ENCODE measurements at regions not wholly inside any gene's neighbourhood (a gene's known extent, or its start where the extent isn't known, plus 50 kb on each side); places are given as distances from the start of the nearest gene placed in this dataset.

DNA sequence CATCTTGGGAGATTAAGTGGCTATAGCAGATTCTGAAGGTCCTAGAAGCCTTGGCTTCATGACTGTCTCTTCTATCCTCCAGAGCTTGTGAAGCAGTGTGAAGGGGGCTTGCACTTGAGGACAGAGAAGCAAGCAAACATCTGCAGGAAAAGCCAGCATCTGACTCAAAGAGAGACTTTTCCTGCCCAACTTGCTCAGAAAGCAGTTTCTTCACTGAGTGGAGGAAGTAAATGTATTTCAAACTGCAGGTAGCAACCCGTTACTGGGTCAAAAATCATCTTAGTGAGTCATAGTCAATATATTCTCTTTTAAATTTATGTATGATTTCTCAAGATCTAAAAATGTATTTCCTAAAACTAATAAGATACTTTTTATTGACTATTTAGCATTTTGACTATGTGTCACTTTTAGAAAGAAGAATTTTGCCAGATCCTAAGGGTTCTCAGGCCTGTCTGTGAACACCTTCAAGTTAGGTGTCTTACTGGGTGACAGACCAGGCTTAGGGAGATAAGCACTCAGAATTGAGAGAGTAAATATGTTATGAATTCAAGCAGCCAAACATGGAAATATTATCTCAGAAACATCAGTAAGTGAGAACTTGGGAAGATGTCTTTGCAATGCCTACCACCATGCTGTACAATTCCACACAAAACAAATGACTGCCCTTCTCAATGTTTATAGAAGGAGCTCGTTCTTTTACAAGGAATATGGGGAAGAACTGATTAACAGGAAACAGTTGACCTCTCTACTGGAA is 72.6 kb upstream of the DMAC1 start:
- Histone ChIP-seq H3K9me3 (ENCODE audit: insufficient read depth, low read length) (no peaks in the 10 kb centered on the region; the same call in 1 of the 2 replicates), H3K4me3 (ENCODE audit: insufficient read depth, low read length, poor library complexity, severe bottlenecking) (no peak overlapping the region), H3K9ac (ENCODE audit: low read length) (no peak overlapping the region), H3K36me3 (ENCODE audit: low read length) (no peaks in the 10 kb centered on the region), H3K4me2 (ENCODE audit: low read depth, low read length, poor library complexity, severe bottlenecking) (no peak overlapping the region), H3F3A (ENCODE audit: insufficient read depth) (no peaks in the 10 kb centered on the region), H3K27me3 (ENCODE audit: low read length) (no peaks in the 10 kb centered on the region), H3K79me2 (ENCODE audit: insufficient read depth, low read length) (no peaks in the 10 kb centered on the region), H4K20me1 (ENCODE audit: low read depth, low read length) (no peaks in the 10 kb centered on the region), H3K27ac (ENCODE audit: low read depth, low read length) (no peak overlapping the region), H3K9me2 (replicated peaks; ENCODE audit: insufficient read depth, low read length) (no peaks in the 10 kb centered on the region), H2AFZ (ENCODE audit: low read depth, low read length, severe bottlenecking) (no peak overlapping the region)
- no peak for TF ChIP-seq EZH2phosphoT487 (conservative IDR thresholded peaks at IDR 0.05; ENCODE audit: low read length)
- TF ChIP-seq, protein P1, sequence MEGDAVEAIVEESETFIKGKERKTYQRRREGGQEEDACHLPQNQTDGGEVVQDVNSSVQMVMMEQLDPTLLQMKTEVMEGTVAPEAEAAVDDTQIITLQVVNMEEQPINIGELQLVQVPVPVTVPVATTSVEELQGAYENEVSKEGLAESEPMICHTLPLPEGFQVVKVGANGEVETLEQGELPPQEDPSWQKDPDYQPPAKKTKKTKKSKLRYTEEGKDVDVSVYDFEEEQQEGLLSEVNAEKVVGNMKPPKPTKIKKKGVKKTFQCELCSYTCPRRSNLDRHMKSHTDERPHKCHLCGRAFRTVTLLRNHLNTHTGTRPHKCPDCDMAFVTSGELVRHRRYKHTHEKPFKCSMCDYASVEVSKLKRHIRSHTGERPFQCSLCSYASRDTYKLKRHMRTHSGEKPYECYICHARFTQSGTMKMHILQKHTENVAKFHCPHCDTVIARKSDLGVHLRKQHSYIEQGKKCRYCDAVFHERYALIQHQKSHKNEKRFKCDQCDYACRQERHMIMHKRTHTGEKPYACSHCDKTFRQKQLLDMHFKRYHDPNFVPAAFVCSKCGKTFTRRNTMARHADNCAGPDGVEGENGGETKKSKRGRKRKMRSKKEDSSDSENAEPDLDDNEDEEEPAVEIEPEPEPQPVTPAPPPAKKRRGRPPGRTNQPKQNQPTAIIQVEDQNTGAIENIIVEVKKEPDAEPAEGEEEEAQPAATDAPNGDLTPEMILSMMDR (IDR thresholded peaks at IDR 0.05; ENCODE audit: insufficient read depth, low read length, poor library complexity, severe bottlenecking) = no peak

DNA sequence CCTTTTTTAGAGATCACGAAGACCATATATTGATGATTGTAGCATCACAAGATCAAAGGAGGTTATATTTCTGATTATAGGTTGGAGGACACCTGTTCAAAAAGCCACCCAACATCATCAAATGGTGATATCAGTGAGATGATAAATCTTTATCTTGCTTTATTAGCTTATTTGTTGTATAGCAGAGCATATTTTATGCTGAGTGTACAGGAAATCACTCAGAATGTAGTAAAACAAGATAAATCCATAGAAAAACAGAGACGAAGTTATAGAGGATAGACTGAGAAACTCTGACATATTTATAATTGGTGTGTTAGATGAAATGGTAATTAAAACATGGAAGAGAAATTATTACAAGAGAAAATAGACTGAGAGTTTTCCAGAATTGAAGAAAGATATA is 69.8 kb upstream of the DMAC1 start:
- Histone ChIP-seq H3K27ac (ENCODE audit: low read depth, low read length) (no peak overlapping the region), H2AFZ (ENCODE audit: low read depth, low read length, severe bottlenecking) (no peak overlapping the region), H3K79me2 (ENCODE audit: insufficient read depth, low read length) (no peaks in the 10 kb centered on the region), H3F3A (ENCODE audit: insufficient read depth) (no peaks in the 10 kb centered on the region), H3K9ac (ENCODE audit: low read length) (no peak overlapping the region), H3K4me3 (ENCODE audit: insufficient read depth, low read length, poor library complexity, severe bottlenecking) (no peak overlapping the region), H3K27me3 (ENCODE audit: low read length) (no peaks in the 10 kb centered on the region), H3K9me3 (ENCODE audit: insufficient read depth, low read length) (no peaks in the 10 kb centered on the region), H3K4me2 (ENCODE audit: low read depth, low read length, poor library complexity, severe bottlenecking) (no peak overlapping the region), H3K9me2 (replicated peaks; ENCODE audit: insufficient read depth, low read length) (no peaks in the 10 kb centered on the region), H4K20me1 (ENCODE audit: low read depth, low read length) (no peaks in the 10 kb centered on the region), H3K36me3 (ENCODE audit: low read length) (no peaks in the 10 kb centered on the region)
- TF ChIP-seq EZH2phosphoT487 (conservative IDR thresholded peaks at IDR 0.05; ENCODE audit: low read length) = no peak
- TF ChIP-seq, protein P1 (IDR thresholded peaks at IDR 0.05; ENCODE audit: insufficient read depth, low read length, poor library complexity, severe bottlenecking) = no peak

DNA sequence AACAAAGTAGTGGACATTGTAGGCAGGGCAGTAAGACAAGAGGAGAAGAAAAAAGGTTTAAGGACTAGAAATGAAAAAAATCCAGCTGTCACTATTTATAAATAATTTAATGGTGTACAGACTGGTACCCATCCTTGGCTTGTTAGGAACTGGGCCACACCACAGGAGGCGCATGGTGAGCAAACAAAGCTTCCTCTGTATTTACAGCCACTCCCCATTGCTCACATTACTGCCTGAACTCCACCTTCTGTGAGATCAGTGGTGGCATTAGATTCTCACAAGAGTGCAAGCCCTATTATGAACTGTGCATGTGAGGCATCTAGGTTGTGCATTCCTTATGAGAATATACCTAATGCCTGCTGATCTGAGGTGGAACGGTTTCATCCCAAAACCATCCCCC is 62.6 kb upstream of the DMAC1 start:
- Histone ChIP-seq H4K20me1 (ENCODE audit: low read depth, low read length) (no peaks in the 10 kb centered on the region), H3K9me2 (replicated peaks; ENCODE audit: insufficient read depth, low read length) (no peaks in the 10 kb centered on the region), H3K9me3 (ENCODE audit: insufficient read depth, low read length) (0 out of 2 replicates have a peak, but pooled peaks cover 3% of the 10 kb centered on the region), H2AFZ (ENCODE audit: low read depth, low read length, severe bottlenecking) (no peak overlapping the region), H3K27ac (ENCODE audit: low read depth, low read length) (no peak overlapping the region), H3K4me3 (ENCODE audit: insufficient read depth, low read length, poor library complexity, severe bottlenecking) (no peak overlapping the region), H3F3A (ENCODE audit: insufficient read depth) (no peaks in the 10 kb centered on the region), H3K36me3 (ENCODE audit: low read length) (no peaks in the 10 kb centered on the region), H3K4me2 (ENCODE audit: low read depth, low read length, poor library complexity, severe bottlenecking) (no peak overlapping the region), H3K79me2 (ENCODE audit: insufficient read depth, low read length) (no peaks in the 10 kb centered on the region), H3K9ac (ENCODE audit: low read length) (no peak overlapping the region), H3K27me3 (ENCODE audit: low read length) (0 out of 2 replicates have a peak, but pooled peaks cover 6% of the 10 kb centered on the region)
- TF ChIP-seq, protein P1 (IDR thresholded peaks at IDR 0.05; ENCODE audit: insufficient read depth, low read length, poor library complexity, severe bottlenecking) = no peak
- TF ChIP-seq EZH2phosphoT487 (conservative IDR thresholded peaks at IDR 0.05; ENCODE audit: low read length) = no peak
